Neural progenitor cell (in vitro differentiated cells): ENCODE measurements at regions not wholly inside any gene's neighbourhood (a gene's known extent, or its start where the extent isn't known, plus 50 kb on each side); places are given as distances from the start of the nearest gene placed in this dataset.

Experiments used
- DNase-seq: peaks from one replicate; pipeline ENCODE4 v3.0.0-alpha.2; 2016; ENCODE audit warnings: low spot score
- H2AFZ ChIP-seq: fragments of 200-600 bp; sonication (generic); replicated peaks from 2 replicates; pipeline ENCODE4 v1.6.1; 2016; ENCODE audit warnings: antibody characterized with exemption
- H3F3A ChIP-seq: fragments of 200-600 bp; sonication (generic); 2 replicates; pipeline ENCODE4 v1.6.1; 2016; ENCODE audit warnings: antibody characterized with exemption, low read depth
- H3K27ac ChIP-seq: fragments of 200-600 bp; sonication (generic); 2 replicates; pipeline ENCODE4 v1.5.1; 2016; ENCODE audit warnings: mild to moderate bottlenecking
- H3K27me3 ChIP-seq: fragments of 200-600 bp; sonication (generic); 2 replicates; pipeline ENCODE4 v1.6.1; 2016; ENCODE audit warnings: mild to moderate bottlenecking, moderate library complexity
- H3K36me3 ChIP-seq: fragments of 200-600 bp; sonication (generic); 2 replicates; pipeline ENCODE4 v1.5.1; 2016
- H3K4me1 ChIP-seq: fragments of 200-600 bp; sonication (generic); 2 replicates; pipeline ENCODE4 v1.6.1; 2016; ENCODE audit warnings: mixed run types
- H3K4me2 ChIP-seq: fragments of 200-600 bp; sonication (generic); 2 replicates; pipeline ENCODE4 v1.6.1; 2016
- H3K4me3 ChIP-seq: fragments of 200-600 bp; sonication (generic); 2 replicates; pipeline ENCODE4 v1.5.1; 2016
- H3K79me2 ChIP-seq: fragments of 200-600 bp; sonication (generic); 2 replicates; pipeline ENCODE4 v1.6.1; 2016; ENCODE audit warnings: low read depth
- H3K9ac ChIP-seq: fragments of 200-600 bp; sonication (generic); 2 replicates; pipeline ENCODE4 v1.6.1; 2016
- H3K9me3 ChIP-seq: fragments of 200-600 bp; sonication (generic); 2 replicates; pipeline ENCODE4 v1.5.1; 2016; ENCODE audit warnings: low read depth
- H4K20me1 ChIP-seq: fragments of 200-600 bp; sonication (generic); 2 replicates; pipeline ENCODE4 v1.6.1; 2016; ENCODE audit warnings: low read depth
- H3K27ac Mint-ChIP-seq: 3 replicates; pipeline ENCODE4 v1.8.0; 2021; ENCODE audit warnings: mixed read lengths
- H3K27me3 Mint-ChIP-seq: 2 replicates; pipeline ENCODE4 v1.8.0; 2022; ENCODE audit warnings: low read depth, mild to moderate bottlenecking, inconsistent platforms, moderate library complexity, mixed read lengths; ENCODE audit not compliant: insufficient read depth
- H3K36me3 Mint-ChIP-seq: 3 replicates; pipeline ENCODE4 v1.8.0; 2021; ENCODE audit warnings: mixed read lengths
- H3K4me1 Mint-ChIP-seq: 3 replicates; pipeline ENCODE4 v1.8.0; 2021; ENCODE audit warnings: mixed read lengths
- H3K4me3 Mint-ChIP-seq: 3 replicates; pipeline ENCODE4 v1.8.0; 2021; ENCODE audit warnings: mild to moderate bottlenecking, moderate library complexity, mixed read lengths
- H3K9me3 Mint-ChIP-seq: 3 replicates; pipeline ENCODE4 v1.8.0; 2020; ENCODE audit warnings: mixed read lengths
- CTCF ChIP-seq: fragments of 200-600 bp; sonication (generic); IDR thresholded peaks from 2 replicates; pipeline ENCODE4 v1.5.1; 2017; ENCODE audit warnings: antibody characterized with exemption, mild to moderate bottlenecking
- EZH2 ChIP-seq: fragments of 200-600 bp; sonication (generic); IDR thresholded peaks from 2 replicates; pipeline ENCODE4 v1.6.1; 2017; ENCODE audit warnings: antibody characterized with exemption, mild to moderate bottlenecking, moderate library complexity
- EZH2phosphoT487 ChIP-seq: fragments of 200-600 bp; sonication (generic); IDR thresholded peaks from 2 replicates; pipeline ENCODE4 v1.6.1; 2017; ENCODE audit warnings: antibody characterized with exemption

- Mint-ChIP-seq H3K27me3 (peaks cover 3% of the 10 kb centered on the region), H3K4me3 (no peak overlapping the region), H3K36me3 (peaks cover 2% of the 10 kb centered on the region), H3K4me1 (no peaks in the 10 kb centered on the region), H3K27ac (no peak overlapping the region), H3K9me3 (peaks cover 3% of the 10 kb centered on the region)
- no peak overlapping the region for H3K27ac ChIP-seq
- no peaks in the 10 kb centered on the region for H3K27me3 ChIP-seq
- no peak overlapping the region for H3K9ac ChIP-seq
- H3F3A ChIP-seq = no peaks in the 10 kb centered on the region
- H3K4me3 ChIP-seq = no peak overlapping the region
- no peaks in the 10 kb centered on the region for H4K20me1 ChIP-seq
- H3K79me2 ChIP-seq = no peaks in the 10 kb centered on the region
- no peak for DNase-seq
- no peak overlapping the region for H3K4me2 ChIP-seq
- no peaks in the 10 kb centered on the region for H3K9me3 ChIP-seq
- no peak overlapping the region for H2AFZ ChIP-seq
- H3K36me3 ChIP-seq = no peaks in the 10 kb centered on the region
- TF ChIP-seq EZH2 = no peak
- TF ChIP-seq EZH2phosphoT487 = no peak
- no peak for TF ChIP-seq CTCF
- no peaks in the 10 kb centered on the region for H3K4me1 ChIP-seq
These were observed 66.4 kb upstream of the DAB2 start for GRCh38 chr5:39491210-39491609.

- H3K36me3 Mint-ChIP-seq = peaks cover 2% of the 10 kb centered on the region
- peaks cover 15% of the 10 kb centered on the region for H3K4me1 Mint-ChIP-seq
- Histone ChIP-seq H3K27ac (no peak overlapping the region), H3K36me3 (no peaks in the 10 kb centered on the region), H3K27me3 (no peaks in the 10 kb centered on the region), H3K79me2 (no peaks in the 10 kb centered on the region), H4K20me1 (no peaks in the 10 kb centered on the region), H2AFZ (no peak overlapping the region), H3F3A (no peaks in the 10 kb centered on the region), H3K9ac (no peak overlapping the region), H3K9me3 (no peaks in the 10 kb centered on the region), H3K4me3 (no peak overlapping the region), H3K4me2 (no peak overlapping the region), H3K4me1 (peaks cover 8% of the 10 kb centered on the region)
- no peak for DNase-seq
- peaks cover 3% of the 10 kb centered on the region for H3K9me3 Mint-ChIP-seq
- no peak overlapping the region for H3K27ac Mint-ChIP-seq
- no peak overlapping the region for H3K4me3 Mint-ChIP-seq
- TF ChIP-seq EZH2 (no peak), CTCF (no peak), EZH2phosphoT487 (no peak)
- peaks cover 5% of the 10 kb centered on the region for H3K27me3 Mint-ChIP-seq
These were observed 64.5 kb upstream of the DAB2 start for GRCh38 chr5:39489263-39489662.

GRCh38 chr5:39486790-39487189 lies 62.0 kb upstream of the DAB2 start:
- no peak overlapping the region for H3K4me2 ChIP-seq
- no peaks in the 10 kb centered on the region for H3K36me3 ChIP-seq
- Mint-ChIP-seq H3K4me1 (peaks cover 24% of the 10 kb centered on the region), H3K27me3 (peaks cover 5% of the 10 kb centered on the region), H3K4me3 (no peak overlapping the region), H3K36me3 (peaks cover 2% of the 10 kb centered on the region), H3K9me3 (peaks cover 3% of the 10 kb centered on the region), H3K27ac (no peak overlapping the region)
- TF ChIP-seq EZH2phosphoT487 (no peak), EZH2 (no peak), CTCF (no peak)
- peaks cover 13% of the 10 kb centered on the region for H3K4me1 ChIP-seq
- no peak overlapping the region for H2AFZ ChIP-seq
- H3K9ac ChIP-seq = no peak overlapping the region
- no peak overlapping the region for H3K27ac ChIP-seq
- H3K4me3 ChIP-seq = no peak overlapping the region
- H4K20me1 ChIP-seq = no peaks in the 10 kb centered on the region
- no peak for DNase-seq
- no peaks in the 10 kb centered on the region for H3F3A ChIP-seq
- H3K79me2 ChIP-seq = no peaks in the 10 kb centered on the region
- no peaks in the 10 kb centered on the region for H3K27me3 ChIP-seq
- H3K9me3 ChIP-seq = no peaks in the 10 kb centered on the region

- Histone ChIP-seq H3F3A (no peaks in the 10 kb centered on the region), H3K79me2 (no peaks in the 10 kb centered on the region), H3K4me3 (no peak overlapping the region), H3K36me3 (no peaks in the 10 kb centered on the region), H4K20me1 (no peaks in the 10 kb centered on the region), H3K27ac (no peak overlapping the region), H3K4me1 (peaks cover 13% of the 10 kb centered on the region), H3K4me2 (no peak overlapping the region), H2AFZ (no peak overlapping the region), H3K9me3 (no peaks in the 10 kb centered on the region), H3K9ac (no peak overlapping the region), H3K27me3 (no peaks in the 10 kb centered on the region)
- peaks cover 24% of the 10 kb centered on the region for H3K4me1 Mint-ChIP-seq
- no peak overlapping the region for H3K27ac Mint-ChIP-seq
- no peak overlapping the region for H3K4me3 Mint-ChIP-seq
- no peak for DNase-seq
- no peak for TF ChIP-seq EZH2
- TF ChIP-seq EZH2phosphoT487 = no peak
- TF ChIP-seq CTCF = no peak
- peaks cover 3% of the 10 kb centered on the region for H3K9me3 Mint-ChIP-seq
- H3K36me3 Mint-ChIP-seq = peaks cover 2% of the 10 kb centered on the region
- peaks cover 5% of the 10 kb centered on the region for H3K27me3 Mint-ChIP-seq
These were observed 61.6 kb upstream of the DAB2 start for GRCh38 chr5:39486361-39486760.
